ENCODE measurements at regions not wholly inside any gene's neighbourhood (a gene's known extent, or its start where the extent isn't known, plus 50 kb on each side); places are given as distances from the start of the nearest gene placed in this dataset.

DNA sequence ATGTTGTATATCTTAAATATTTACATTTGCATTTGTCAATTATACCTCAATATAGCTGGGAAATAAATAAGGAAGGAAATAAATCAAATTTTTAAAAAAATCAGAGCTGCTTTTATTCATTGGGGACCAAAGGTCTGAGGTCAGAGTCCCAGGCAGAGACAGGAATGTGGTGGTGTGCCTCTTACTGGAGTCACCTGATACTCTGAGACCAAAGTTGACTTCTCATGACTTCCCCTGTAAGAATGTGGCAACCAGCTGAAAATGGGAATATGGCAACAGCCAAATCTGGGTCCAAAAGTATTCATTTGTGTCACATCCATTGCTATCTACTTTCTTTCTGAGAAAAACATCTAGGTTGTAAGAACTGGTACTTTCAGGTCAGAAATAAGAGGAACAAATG, 496.6 kb upstream of the TMPO start (continued):
- TF ChIP-seq TAF1 (IDR thresholded peaks at IDR 0.05; ENCODE audit: control insufficient read depth, extremely low read depth, insufficient read depth, low read length, severe bottlenecking) (no peak), ZNF695 (CRISPR knock-in tag; IDR thresholded peaks at IDR 0.05) (no peak), ZNF583 (CRISPR knock-in tag; IDR thresholded peaks at IDR 0.05) (no peak)

DNA sequence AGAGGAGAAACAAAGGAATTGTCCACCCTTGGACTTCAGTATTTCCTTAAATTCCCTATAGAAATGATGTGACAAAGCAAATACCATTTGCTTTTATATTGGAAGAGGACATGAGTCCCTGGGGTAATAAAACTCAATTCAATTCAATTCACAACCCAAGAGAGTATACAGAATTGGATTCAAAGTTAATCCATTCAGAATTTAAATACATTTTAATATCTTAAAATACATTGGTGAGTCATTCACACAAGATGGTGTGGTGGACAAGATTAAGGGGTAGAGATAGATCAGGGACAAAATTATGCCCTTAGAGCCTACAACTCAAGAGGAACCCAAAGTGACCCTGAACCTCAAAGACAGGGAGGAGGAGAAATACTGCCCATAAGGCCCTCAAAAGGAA, 495.0 kb upstream of the TMPO start:
- Histone ChIP-seq H3K4me2 (ENCODE audit: insufficient read depth, low read length) (no peak overlapping the region), H3K9me3 (replicated peaks; ENCODE audit: control insufficient read depth, insufficient read depth, low read depth, low read length) (no peaks in the 10 kb centered on the region), H3K9me1 (ENCODE audit: control insufficient read depth, insufficient read depth, low read length) (no peaks in the 10 kb centered on the region), H3K27ac (ENCODE audit: extremely low read depth, low read depth, low read length) (no peak overlapping the region), H3K79me2 (ENCODE audit: control insufficient read depth, insufficient read depth, low read length) (no peaks in the 10 kb centered on the region), H3K27me3 (ENCODE audit: control insufficient read depth in 2 of 2, insufficient read depth in 2 of 2, low read length in 2 of 2) (no peaks in the 10 kb centered on the region), H3K4me1 (replicated peaks in 1 of 2; ENCODE audit: control insufficient read depth in 2 of 2, insufficient read depth in 2 of 2, low read length in 2 of 2) (no peaks in the 10 kb centered on the region), H2AFZ (ENCODE audit: low read depth, low read length) (no peak overlapping the region), H4K20me1 (replicated peaks; ENCODE audit: control insufficient read depth, insufficient read depth, low read length) (no peaks in the 10 kb centered on the region), H3K36me3 (ENCODE audit: control insufficient read depth, insufficient read depth, low read length) (no peaks in the 10 kb centered on the region), H3K4me3 (no peak overlapping the region), H3K9ac (ENCODE audit: insufficient read depth in 1 of 2, low read depth in 2 of 2, low read length in 2 of 2) (no peak overlapping the region)
- intact Hi-C loops (cut with micrococcal nuclease), result no loop called here
- no peak for ATAC-seq
- ChIA-PET POLR2A (no interaction called here), CTCF (ENCODE audit: low intra/inter-chr PET ratio) (no interaction called here)
- no peak for DNase-seq (ENCODE audit: extremely low read depth in 1 of 4, low spot score in 3 of 4)
- no peak for TF ChIP-seq MEF2A (IDR thresholded peaks at IDR 0.05; ENCODE audit: control insufficient read depth, low read depth, low read length)
- BruUV-seq (replicated peaks), result no TSS peak
- FAIRE-seq, result no peak
- in situ Hi-C loops (cut with MboI), result no loop called here

- Histone ChIP-seq H3K9ac (ENCODE audit: insufficient read depth in 1 of 2, low read depth in 2 of 2, low read length in 2 of 2) (no peak overlapping the region), H3K36me3 (ENCODE audit: control insufficient read depth, insufficient read depth, low read length) (no peaks in the 10 kb centered on the region), H2AFZ (ENCODE audit: low read depth, low read length) (no peak overlapping the region), H3K79me2 (ENCODE audit: control insufficient read depth, insufficient read depth, low read length) (no peaks in the 10 kb centered on the region), H3K4me2 (ENCODE audit: insufficient read depth, low read length) (no peak overlapping the region), H3K4me1 (replicated peaks in 1 of 2; ENCODE audit: control insufficient read depth in 2 of 2, insufficient read depth in 2 of 2, low read length in 2 of 2) (no peaks in the 10 kb centered on the region), H4K20me1 (replicated peaks; ENCODE audit: control insufficient read depth, insufficient read depth, low read length) (no peaks in the 10 kb centered on the region), H3K4me3 (no peak overlapping the region), H3K9me1 (ENCODE audit: control insufficient read depth, insufficient read depth, low read length) (no peaks in the 10 kb centered on the region), H3K27ac (ENCODE audit: extremely low read depth, low read depth, low read length) (no peak overlapping the region), H3K27me3 (ENCODE audit: control insufficient read depth in 2 of 2, insufficient read depth in 2 of 2, low read length in 2 of 2) (no peaks in the 10 kb centered on the region), H3K9me3 (replicated peaks; ENCODE audit: control insufficient read depth, insufficient read depth, low read depth, low read length) (no peaks in the 10 kb centered on the region)
- no peak for FAIRE-seq
- no peak for ATAC-seq
- intact Hi-C loops (cut with micrococcal nuclease), result no loop called here
- TF ChIP-seq HDAC8 (tag; IDR thresholded peaks at IDR 0.05) (no peak), BACH1 (tag; IDR thresholded peaks at IDR 0.05) (no peak), NR3C1 (CRISPR knock-in tag; IDR thresholded peaks at IDR 0.05) (no peak), L3MBTL2 (IDR thresholded peaks at IDR 0.05) (no peak), CREB1 (IDR thresholded peaks at IDR 0.05) (no peak), CREB1 (CRISPR knock-in tag; IDR thresholded peaks at IDR 0.05) (no peak)
- ChIA-PET POLR2A (no interaction called here), CTCF (ENCODE audit: low intra/inter-chr PET ratio) (no interaction called here)
- BruUV-seq (replicated peaks), result no TSS peak
- no peak for DNase-seq (ENCODE audit: extremely low read depth in 1 of 4, low spot score in 3 of 4)
- in situ Hi-C loops (cut with MboI), result no loop called here
Observed at GRCh38 chr12:98022961-98023360, 492.4 kb upstream of the TMPO start.

All from K562 (cell line).